Natural killer cell treated with Interleukin-12 subunit alpha and Interleukin-12 subunit beta and Interleukin-15 and Interleukin-18, amount 100 ng/mL, for 72 hours (primary cell): ENCODE measurements at regions not wholly inside any gene's neighbourhood (a gene's known extent, or its start where the extent isn't known, plus 50 kb on each side); places are given as distances from the start of the nearest gene placed in this dataset.
"Not testable (repeated sequence)": the region's sequence is repeated elsewhere in the genome, so short reads cannot be mapped to it uniquely, and the experiment has no call there.

ENCODE experiments used
- ATAC-seq, 2 donors: fragments of 150-1000 bp; cut with Tn5 transposase in 1 of 2; sonication (Bioruptor Pico), chemical (Tn5 transposase) in 1 of 2; 2 replicates each; pipeline ENCODE4 v1.10.0; 2021
- DNase-seq: peaks from one replicate; pipeline ENCODE4 v3.0.0; 2022; ENCODE audit warnings: low spot score
- H3K27ac Mint-ChIP-seq, 2 donors: 1 replicate in 1 of 2; 2 replicates in 1 of 2; pipeline ENCODE4 v1.8.0; 2022; ENCODE audit warnings: mixed read lengths in 2 of 2, mild to moderate bottlenecking in 1 of 2, moderate library complexity in 1 of 2
- H3K27me3 Mint-ChIP-seq, 2 donors: 1 replicate in 1 of 2; 2 replicates in 1 of 2; pipeline ENCODE4 v1.8.0; 2022; ENCODE audit warnings: mixed read lengths in 2 of 2
- H3K36me3 Mint-ChIP-seq: one replicate; pipeline ENCODE4 v1.8.0; 2022; ENCODE audit warnings: mixed read lengths
- H3K4me1 Mint-ChIP-seq, 2 donors: 1 replicate in 1 of 2; 2 replicates in 1 of 2; pipeline ENCODE4 v1.8.0; 2022; ENCODE audit warnings: low read depth in 2 of 2, mixed read lengths in 2 of 2, mild to moderate bottlenecking in 1 of 2
- H3K4me3 Mint-ChIP-seq: one replicate; pipeline ENCODE4 v1.8.0; 2022; ENCODE audit warnings: mixed read lengths
- H3K9me3 Mint-ChIP-seq: 2 replicates; pipeline ENCODE4 v1.8.0; 2022; ENCODE audit warnings: mixed read lengths

DNA sequence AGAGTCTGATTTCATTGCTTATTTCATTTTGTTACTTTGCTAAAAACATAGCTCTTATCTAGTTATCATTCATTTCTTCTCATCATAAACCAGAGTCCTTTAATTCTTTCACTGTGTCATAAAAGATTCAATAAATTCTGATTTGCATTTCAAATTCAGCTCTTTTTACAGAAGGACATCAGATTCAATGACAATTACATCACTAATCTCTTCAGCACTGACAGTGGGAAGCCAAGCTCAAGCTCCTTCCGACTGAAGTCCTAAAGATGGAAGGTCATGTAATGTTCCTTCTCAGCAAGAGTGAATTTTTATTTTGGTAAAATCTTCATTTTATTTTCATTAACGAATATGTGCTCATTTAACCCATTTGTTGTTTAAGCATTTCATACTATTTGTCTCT is 530.7 kb upstream of the ADGRL2 start:
- Mint-ChIP-seq H3K9me3 (peaks cover 4% of the 10 kb centered on the region), H3K4me1 (no peaks in the 10 kb centered on the region), H3K27ac (no peak overlapping the region), H3K4me3 (no peak overlapping the region), H3K36me3 (no peaks in the 10 kb centered on the region), H3K27me3 (no peaks in the 10 kb centered on the region)
- ATAC-seq: no peak
- no peak for DNase-seq

DNA sequence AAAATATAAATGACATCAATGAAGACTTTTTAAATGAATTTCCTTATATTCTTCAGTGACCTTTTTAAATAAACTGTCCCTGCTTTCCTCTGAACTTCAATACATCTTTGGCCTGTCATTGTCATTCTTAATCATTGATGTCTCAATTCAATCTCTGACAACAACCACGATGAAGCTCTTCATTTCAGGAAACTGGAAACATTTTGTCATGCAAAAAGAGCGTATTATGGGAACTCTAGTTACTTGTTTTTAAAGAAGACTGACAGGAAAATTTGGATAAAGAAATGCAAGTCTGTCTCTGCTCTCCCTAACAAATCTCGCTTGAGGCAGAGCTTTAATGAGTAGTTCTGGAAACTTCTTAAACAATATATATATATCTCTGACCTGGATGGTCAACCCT is 535.8 kb upstream of the ADGRL2 start:
- no peaks in the 10 kb centered on the region for H3K27me3 Mint-ChIP-seq
- no peak overlapping the region for H3K27ac Mint-ChIP-seq
- peaks cover 7% of the 10 kb centered on the region for H3K9me3 Mint-ChIP-seq
- peaks cover 4% of the 10 kb centered on the region for H3K36me3 Mint-ChIP-seq
- H3K4me3 Mint-ChIP-seq: no peak overlapping the region
- no peaks in the 10 kb centered on the region for H3K4me1 Mint-ChIP-seq
- DNase-seq: no peak
- no peak for ATAC-seq

DNA sequence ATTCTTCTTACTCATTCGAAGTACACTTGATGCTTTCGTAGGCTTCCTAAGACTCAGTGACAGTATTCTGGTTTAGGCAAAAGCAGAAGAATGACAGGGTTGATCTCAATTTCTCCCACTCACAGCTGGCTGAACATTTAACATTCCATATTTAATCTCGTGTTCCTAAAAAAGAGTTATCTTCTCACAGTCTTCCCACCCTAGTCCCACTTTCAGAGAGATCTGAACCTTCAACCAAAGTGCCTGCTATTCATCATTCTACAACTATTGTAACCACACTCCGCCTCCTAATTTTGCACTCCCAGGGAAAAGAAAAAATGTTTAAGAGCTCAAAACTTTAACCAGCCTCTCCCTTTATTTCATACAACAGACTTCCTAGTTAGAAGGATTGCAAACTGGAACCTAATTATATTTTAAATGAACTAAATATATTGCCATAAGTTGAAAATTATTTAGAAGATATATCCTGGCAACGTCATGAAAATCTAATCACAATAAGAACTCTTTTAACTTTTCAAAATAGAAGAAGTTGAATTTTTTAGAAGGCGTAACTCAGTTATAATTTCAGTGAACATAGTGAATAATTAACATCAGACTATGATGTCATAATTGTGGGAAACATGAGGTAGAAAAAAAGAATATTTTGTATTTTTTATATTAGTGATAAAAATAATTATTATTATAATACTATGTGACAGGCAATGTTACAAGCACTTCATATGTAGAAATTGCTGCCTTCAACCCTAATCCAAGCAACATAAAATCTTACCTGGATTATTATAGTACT is 540.9 kb upstream of the ADGRL2 start:
- Mint-ChIP-seq H3K4me3 (no peak overlapping the region), H3K27ac (no peak overlapping the region), H3K27me3 (no peaks in the 10 kb centered on the region), H3K4me1 (no peaks in the 10 kb centered on the region), H3K9me3 (peaks cover 10% of the 10 kb centered on the region), H3K36me3 (peaks cover 4% of the 10 kb centered on the region)
- DNase-seq (no peak), ATAC-seq (no peak)

DNA sequence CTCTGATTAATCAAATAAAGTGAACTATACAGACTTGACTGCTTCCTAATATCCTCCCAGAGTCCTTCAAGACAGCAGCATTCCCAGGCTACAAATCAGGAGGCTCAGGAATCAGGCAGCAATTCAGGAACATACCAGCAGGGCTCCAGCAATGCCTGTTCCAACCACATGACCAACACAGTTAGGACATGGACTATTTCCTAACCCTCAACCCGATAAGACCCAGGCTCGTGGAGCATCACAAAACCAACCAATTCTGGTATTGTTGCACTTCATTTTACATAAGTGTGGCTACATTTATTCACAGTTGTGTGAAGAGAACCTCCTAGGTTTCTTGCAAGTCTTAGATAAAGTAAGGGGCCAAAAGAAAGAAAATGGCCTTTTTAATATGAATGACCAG is 546.2 kb upstream of the ADGRL2 start:
- Mint-ChIP-seq H3K4me1 (no peaks in the 10 kb centered on the region), H3K4me3 (no peak overlapping the region), H3K27ac (no peak overlapping the region), H3K27me3 (no peaks in the 10 kb centered on the region), H3K36me3 (peaks cover 7% of the 10 kb centered on the region), H3K9me3 (peaks cover 10% of the 10 kb centered on the region)
- no peak for DNase-seq
- no peak for ATAC-seq

DNA sequence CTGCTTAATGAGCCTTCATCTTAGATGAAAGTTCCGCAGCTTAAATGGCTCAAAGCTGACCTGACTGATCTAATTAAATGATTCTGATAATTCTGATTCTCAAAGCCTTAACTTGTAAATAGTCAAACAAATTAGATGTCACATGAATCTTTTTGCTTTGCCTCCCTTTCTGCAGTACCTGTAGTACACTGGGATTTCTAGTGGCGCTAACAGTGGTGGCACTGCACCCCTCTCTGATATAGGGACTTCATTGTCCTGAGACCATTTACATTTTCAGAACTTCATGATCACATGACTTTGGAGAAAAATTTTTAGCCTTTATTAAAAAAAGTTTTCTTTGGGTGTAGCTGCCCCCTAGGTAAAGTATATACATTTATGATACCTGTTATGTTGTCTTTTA is 546.7 kb upstream of the ADGRL2 start:
- no peak for ATAC-seq
- Mint-ChIP-seq H3K4me1 (no peaks in the 10 kb centered on the region), H3K27ac (no peak overlapping the region), H3K36me3 (peaks cover 7% of the 10 kb centered on the region), H3K27me3 (no peaks in the 10 kb centered on the region), H3K9me3 (peaks cover 14% of the 10 kb centered on the region), H3K4me3 (no peak overlapping the region)
- no peak for DNase-seq

DNA sequence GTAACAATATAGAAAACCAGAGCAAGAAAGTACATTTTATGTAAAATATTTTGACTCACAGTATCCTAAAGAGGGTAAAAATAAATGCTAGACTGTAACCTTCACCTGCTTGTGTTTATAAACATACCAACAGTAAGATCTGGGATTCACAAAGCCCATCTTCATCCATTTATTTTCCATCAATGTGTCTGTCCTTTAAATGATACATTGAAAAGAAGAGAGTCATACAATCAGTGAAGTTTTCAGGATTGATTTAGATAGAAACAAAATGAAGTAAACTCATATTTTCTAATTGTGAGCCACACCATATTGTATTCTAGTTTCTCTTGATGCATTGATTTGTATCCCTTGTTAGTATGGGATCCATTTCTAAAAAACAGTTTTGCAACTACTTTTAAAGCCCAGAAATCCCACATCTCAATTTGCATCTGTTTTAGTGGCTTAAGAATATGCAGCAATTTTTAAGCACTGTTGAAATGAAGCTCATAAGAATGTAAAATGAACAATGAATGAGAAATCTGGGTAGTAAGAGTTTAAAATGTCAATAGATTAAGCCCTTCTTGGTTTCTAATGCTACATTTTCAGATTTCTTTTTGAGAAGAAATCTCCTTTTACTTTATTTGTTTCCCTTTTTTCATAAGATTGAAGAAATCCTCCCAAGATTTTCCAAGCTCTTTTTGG is 548.1 kb upstream of the ADGRL2 start:
- Mint-ChIP-seq H3K27me3 (no peaks in the 10 kb centered on the region), H3K4me3 (no peak overlapping the region), H3K4me1 (no peaks in the 10 kb centered on the region), H3K36me3 (peaks cover 7% of the 10 kb centered on the region), H3K27ac (no peak overlapping the region), H3K9me3 (peaks cover 24% of the 10 kb centered on the region)
- no peak for ATAC-seq
- DNase-seq: no peak

DNA sequence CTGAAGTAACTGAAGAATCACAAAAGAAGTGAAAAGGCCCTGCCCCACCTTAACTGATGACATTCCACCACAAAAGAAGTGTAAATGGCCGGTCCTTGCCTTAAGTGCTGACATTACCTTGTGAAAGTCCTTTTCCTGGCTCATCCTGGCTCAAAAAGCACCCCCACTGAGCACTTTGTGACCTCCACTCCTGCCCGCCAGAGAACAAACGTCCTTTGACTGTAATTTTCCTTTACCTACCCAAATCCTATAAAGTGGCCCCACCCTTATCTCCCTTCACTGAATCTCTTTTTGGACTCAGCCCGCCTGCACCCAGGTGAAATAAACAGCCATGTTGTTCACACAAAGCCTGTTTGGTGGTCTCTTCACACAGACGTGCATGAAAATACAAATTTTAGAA is 549.9 kb upstream of the ADGRL2 start:
- not testable (repeated sequence) for ATAC-seq, H3K27ac Mint-ChIP-seq, DNase-seq, H3K4me3 Mint-ChIP-seq, H3K36me3 Mint-ChIP-seq, H3K27me3 Mint-ChIP-seq, H3K4me1 Mint-ChIP-seq
- H3K9me3 Mint-ChIP-seq: peaks cover 33% of the 10 kb centered on the region

DNA sequence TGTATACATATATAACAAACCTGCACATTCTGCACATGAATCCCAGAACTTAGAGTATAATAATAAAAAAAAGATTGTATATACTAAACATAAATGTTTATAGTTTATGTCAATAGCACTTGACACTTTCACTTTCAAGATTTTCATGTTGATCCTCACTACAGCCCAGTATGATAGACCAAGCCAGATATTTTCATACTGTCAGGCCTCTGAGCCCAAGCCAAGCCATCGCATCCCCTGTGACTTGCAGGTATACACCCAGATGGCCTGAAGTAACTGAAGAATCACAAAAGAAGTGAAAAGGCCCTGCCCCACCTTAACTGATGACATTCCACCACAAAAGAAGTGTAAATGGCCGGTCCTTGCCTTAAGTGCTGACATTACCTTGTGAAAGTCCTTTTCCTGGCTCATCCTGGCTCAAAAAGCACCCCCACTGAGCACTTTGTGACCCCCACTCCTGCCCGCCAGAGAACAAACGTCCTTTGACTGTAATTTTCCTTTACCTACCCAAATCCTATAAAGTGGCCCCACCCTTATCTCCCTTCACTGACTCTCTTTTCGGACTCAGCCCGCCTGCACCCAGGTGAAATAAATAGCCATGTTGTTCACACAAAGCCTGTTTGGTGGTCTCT is 555.5 kb upstream of the ADGRL2 start:
- not testable (repeated sequence) for H3K36me3 Mint-ChIP-seq, H3K27me3 Mint-ChIP-seq, H3K4me3 Mint-ChIP-seq, DNase-seq, H3K4me1 Mint-ChIP-seq, ATAC-seq, H3K27ac Mint-ChIP-seq
- peaks cover 31% of the 10 kb centered on the region for H3K9me3 Mint-ChIP-seq

DNA sequence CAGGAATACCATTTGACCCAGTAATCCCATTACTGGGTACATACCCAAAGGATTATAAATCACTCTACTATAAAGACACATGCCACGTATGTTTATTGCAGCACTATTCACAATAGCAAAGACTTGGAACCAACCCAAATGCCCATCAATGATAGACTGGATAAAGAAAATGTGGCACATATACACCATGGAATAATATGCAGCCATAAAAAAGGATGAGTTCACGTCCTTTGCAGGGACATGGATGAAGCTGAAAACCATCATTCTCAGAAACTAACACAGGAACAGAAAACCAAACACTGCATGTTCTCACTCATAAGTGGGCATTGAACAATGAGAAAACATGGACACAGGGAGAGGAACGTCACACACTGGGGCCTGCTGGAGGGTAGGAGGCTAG is 556.1 kb upstream of the ADGRL2 start:
- not testable (repeated sequence) for ATAC-seq, DNase-seq, H3K27ac Mint-ChIP-seq, H3K4me1 Mint-ChIP-seq, H3K4me3 Mint-ChIP-seq, H3K36me3 Mint-ChIP-seq, H3K27me3 Mint-ChIP-seq
- peaks cover 31% of the 10 kb centered on the region for H3K9me3 Mint-ChIP-seq

DNA sequence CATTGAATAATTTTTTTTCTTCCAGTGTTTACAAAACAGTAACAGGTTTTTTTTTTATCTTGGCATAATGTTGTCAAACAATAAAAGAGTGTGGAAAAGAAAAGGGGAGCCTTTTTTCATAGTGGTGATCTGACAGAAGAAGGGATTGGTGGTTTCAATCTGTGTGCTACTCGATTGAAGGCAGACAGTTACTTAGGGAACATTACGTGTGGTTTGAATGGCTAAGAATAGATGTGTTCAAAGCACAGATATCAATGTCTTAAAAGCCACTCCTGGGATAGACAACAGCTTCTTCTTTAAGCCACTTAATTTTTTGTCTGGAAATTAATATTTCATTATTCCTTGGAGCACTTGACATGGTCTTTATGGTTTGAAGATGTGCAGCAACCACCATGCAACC is 558.6 kb upstream of the ADGRL2 start:
- Mint-ChIP-seq H3K4me3 (no peak overlapping the region), H3K27me3 (no peaks in the 10 kb centered on the region), H3K27ac (no peak overlapping the region), H3K36me3 (no peaks in the 10 kb centered on the region), H3K4me1 (peaks cover 0 to 5% of the 10 kb centered on the region in 2 donors), H3K9me3 (peaks cover 17% of the 10 kb centered on the region)
- DNase-seq (no peak), ATAC-seq (no peak)

DNA sequence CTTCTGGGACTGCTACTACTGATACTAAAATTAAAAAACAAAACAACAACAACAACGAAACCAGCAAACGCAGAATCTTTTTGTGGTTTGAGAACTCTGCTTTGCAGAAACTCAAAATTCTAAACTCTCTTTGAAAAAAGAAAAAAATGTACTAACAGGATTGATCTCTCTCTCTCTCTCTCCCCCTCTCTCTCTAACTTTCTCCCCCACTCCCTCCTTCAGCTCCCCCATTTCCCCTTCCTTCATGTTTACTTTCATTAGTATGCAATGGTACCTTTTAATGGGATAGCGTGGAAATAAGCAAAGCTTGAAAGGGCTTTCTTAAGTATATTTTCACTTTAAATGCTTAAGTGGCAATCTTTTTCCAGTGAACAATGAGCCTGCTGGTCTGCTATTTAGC is 562.6 kb upstream of the ADGRL2 start:
- peaks cover 0 to 5% of the 10 kb centered on the region in 2 donors for H3K4me1 Mint-ChIP-seq
- ATAC-seq (no peak), DNase-seq (no peak)
- H3K9me3 Mint-ChIP-seq: peaks cover 3% of the 10 kb centered on the region
- no peak overlapping the region for H3K27ac Mint-ChIP-seq
- peak overlapping the region; percentile 2 for H3K4me3 Mint-ChIP-seq
- H3K27me3 Mint-ChIP-seq: no peaks in the 10 kb centered on the region
- no peaks in the 10 kb centered on the region for H3K36me3 Mint-ChIP-seq

DNA sequence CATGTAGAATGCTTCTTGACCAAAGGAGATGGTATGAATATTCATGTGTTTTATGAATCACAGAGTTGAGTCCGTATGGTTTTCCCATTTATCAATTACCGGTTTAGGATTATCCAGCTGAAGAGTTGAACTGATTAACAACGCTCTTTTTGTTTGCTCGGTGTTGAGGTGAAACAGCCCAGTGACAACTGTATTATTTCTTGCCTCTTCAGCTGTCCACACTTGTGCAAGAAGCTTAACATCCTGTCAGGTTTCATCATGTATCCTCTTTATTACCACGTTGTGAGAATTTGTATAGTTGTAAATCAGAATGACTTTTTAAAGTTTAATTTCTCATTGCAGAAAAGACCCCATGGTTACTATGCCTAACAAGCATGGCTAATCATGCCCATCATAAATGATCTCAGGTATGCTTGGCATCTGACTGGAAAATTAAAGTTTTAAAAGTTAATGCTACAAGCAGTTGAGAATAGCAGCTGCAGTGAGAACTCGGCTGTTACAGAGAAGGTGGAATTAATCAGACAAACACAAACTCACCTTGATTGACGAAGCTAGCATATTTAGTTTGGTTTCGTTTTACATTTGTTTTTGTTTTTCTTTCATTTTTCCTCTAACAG is 563.2 kb upstream of the ADGRL2 start:
- H3K4me3 Mint-ChIP-seq: peak overlapping the region; percentile 2
- DNase-seq (no peak), ATAC-seq (no peak)
- peaks cover 0 to 5% of the 10 kb centered on the region in 2 donors for H3K4me1 Mint-ChIP-seq
- H3K27ac Mint-ChIP-seq: no peak overlapping the region
- H3K27me3 Mint-ChIP-seq: no peaks in the 10 kb centered on the region
- peaks cover 3% of the 10 kb centered on the region for H3K9me3 Mint-ChIP-seq
- no peaks in the 10 kb centered on the region for H3K36me3 Mint-ChIP-seq

DNA sequence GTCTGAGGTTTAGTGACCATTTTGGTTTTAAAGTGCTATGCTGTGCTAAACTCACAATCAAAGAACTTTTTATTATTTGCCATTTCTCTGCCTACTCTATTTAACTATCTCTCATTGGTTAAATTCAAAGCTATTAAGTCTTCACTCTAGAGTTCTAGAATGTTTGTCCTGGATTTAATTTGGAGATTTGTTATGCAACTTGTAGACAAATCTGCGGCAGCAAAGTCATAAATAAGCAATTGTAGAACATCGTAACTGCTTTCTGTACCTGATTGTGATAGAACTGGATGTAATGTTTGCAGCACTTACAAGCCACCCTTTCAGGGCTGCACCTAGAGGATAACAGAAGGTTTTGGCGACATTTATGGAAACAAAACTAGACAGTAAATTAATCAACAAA is 566.5 kb upstream of the ADGRL2 start:
- Mint-ChIP-seq H3K36me3 (no peaks in the 10 kb centered on the region), H3K27ac (no peak overlapping the region), H3K4me1 (peaks cover 0 to 5% of the 10 kb centered on the region in 2 donors), H3K9me3 (no peaks in the 10 kb centered on the region), H3K27me3 (no peaks in the 10 kb centered on the region), H3K4me3 (no peak overlapping the region)
- no peak for ATAC-seq
- no peak for DNase-seq

DNA sequence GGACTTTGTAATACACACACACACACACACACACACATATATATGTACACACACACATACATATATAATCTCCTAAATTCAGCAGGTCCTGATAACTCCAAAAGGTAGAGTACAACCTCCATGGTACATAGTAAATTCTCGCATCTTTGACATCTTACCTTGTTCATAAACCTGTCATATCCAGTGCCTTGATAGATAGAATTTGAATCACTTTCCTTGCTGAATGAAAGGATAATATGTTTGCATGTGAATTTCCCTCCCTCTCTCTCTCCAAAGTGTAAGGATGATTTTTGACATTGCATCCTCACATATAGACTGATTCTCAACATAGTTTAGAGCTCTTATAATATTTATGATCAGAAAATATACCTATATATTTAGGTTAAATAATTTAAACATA is 567.1 kb upstream of the ADGRL2 start:
- Mint-ChIP-seq H3K9me3 (no peaks in the 10 kb centered on the region), H3K27ac (no peak overlapping the region), H3K27me3 (no peaks in the 10 kb centered on the region), H3K36me3 (no peaks in the 10 kb centered on the region), H3K4me1 (peaks cover 0 to 5% of the 10 kb centered on the region in 2 donors), H3K4me3 (no peak overlapping the region)
- DNase-seq (no peak), ATAC-seq (no peak)
